ENCODE measurements at regions not wholly inside any gene's neighbourhood (a gene's known extent, or its start where the extent isn't known, plus 50 kb on each side); places are given as distances from the start of the nearest gene placed in this dataset.
"Not testable (repeated sequence)": the region's sequence is repeated elsewhere in the genome, so short reads cannot be mapped to it uniquely, and the experiment has no call there.

DNA sequence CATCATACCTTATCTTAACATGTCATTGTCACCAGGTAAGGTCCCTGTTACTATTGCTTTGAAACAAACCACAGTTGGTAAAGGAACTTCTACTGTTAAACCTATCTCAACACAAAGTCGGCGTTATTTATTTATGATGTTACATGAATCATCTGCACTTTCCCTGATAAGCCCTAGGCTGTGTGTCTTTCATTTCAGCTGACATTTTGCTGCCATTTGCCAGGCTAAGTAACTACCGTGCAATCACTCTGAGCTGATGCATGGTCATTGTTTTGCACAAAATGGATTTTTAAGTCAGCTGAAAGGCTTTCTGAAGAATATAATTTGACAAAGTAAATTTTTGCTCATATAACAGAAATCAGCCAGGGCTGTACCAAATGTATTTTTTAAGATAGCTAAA lies 546.5 kb downstream of the ZNF608 start:
- in situ Hi-C loops (cut with HindIII; ENCODE audit: low sequenced_read_pairs) = no loop called here
- DNase-seq (ENCODE audit: low spot score) = no peak

DNA sequence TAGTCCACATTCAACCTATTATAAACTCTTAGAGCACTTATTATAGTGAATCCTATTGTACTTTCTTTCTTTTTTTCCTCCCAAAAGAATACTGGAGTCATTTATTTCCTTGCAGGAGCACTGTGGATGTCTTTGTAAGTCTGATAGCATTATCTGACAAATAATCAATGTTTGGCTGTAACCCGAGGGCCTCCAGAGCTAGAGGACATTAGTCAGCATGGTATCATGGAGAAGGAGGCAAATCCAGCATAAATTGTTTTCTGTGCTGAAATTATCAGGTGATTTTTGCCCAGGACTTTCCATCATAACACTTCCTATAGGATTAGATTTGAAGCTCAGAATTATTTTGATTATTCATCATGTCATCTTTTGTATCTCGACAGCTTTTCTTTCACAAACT lies 551.0 kb downstream of the ZNF608 start:
- in situ Hi-C loops (cut with HindIII; ENCODE audit: low sequenced_read_pairs) = no loop called here
- DNase-seq (ENCODE audit: low spot score) = no peak

DNA sequence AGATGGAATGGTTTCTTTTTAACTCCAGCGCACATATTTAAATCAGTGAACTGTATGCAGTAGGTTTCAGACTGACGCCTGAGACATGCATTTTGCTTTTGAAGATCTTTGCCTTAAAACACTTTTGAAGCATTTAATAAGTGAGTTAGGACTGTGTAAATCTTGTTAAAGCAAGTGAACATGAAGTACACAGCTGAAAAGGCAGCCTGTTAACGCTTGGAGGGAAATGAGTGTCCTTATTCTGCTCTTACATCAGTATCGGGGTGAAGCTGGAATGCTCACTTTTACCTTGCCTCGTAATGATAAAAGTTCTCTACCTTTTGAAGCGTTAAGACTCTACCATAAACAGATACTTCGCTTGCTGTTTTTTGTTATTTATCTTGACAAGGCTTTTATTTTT lies 552.2 kb downstream of the ZNF608 start:
- no peak for DNase-seq (ENCODE audit: low spot score)
- in situ Hi-C loops (cut with HindIII; ENCODE audit: low sequenced_read_pairs) = no loop called here

DNA sequence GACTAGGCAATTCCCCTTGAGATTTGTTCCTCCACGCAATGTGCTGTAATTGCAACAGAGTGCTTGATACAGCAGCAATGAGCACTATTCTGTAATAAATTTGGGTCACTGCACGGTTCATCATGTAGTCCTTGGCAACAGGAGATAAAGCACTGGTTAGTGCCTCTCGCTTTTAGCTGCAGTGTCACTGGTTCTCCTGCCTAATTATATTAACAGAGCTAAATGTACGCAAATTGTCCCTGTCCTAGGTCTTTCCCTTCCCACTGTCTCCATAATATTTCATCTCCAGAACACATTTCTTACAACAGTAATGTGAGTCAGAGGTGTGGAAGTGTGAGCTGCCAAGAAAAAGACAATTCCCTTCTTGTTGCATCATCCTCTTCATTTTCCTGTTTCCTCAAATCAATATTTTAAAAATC lies 553.1 kb downstream of the ZNF608 start:
- in situ Hi-C loops (cut with HindIII; ENCODE audit: low sequenced_read_pairs) = no loop called here
- peak; percentile 32 for DNase-seq (ENCODE audit: low spot score)

GRCh38 chr5:124192716-124193115 lies 553.7 kb downstream of the ZNF608 start:
- no peak for DNase-seq (ENCODE audit: low spot score)
- in situ Hi-C loops (cut with HindIII; ENCODE audit: low sequenced_read_pairs) = no loop called here

DNA sequence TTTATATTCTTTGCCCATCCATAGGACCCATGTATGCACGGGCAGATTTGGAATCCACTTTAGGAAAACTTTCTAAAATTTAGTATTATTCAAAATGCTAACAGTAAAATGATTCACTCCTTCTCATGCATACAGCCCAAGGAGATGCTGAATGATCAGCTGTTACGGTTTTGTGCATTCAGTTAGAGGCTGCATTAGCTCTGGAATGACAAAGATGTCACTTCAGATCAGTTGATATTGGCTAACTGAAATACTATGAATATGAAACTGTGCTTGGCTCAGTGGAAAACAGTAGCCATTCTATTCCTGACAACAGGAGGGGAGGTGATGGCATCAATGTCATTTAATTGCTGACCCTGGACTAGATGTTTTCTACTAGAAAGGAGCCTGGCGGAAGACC lies 560.7 kb downstream of the ZNF608 start:
- in situ Hi-C loops (cut with HindIII; ENCODE audit: low sequenced_read_pairs) = no loop called here

DNA sequence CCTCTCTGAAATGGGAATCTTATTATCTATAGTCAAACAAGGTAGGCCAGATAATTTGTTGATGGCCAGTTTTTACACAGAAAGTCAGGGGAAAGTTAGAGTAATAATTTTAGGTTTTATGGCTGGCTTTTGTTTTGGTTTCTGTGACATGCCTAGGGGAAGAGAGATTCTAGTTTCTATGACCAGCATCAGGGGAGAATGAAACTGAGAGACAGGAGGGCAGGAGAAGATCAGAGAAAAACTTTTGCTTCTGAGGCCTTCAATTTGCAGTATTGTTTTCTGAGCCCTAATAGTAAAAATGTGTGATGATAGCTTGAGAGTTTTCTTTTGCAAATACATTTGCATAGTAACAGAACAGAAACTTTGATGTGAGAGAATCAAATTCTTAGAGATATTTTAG lies 564.3 kb downstream of the ZNF608 start:
- no peak for DNase-seq (ENCODE audit: low spot score)
- in situ Hi-C loops (cut with HindIII; ENCODE audit: low sequenced_read_pairs) = no loop called here

More for the DNA sequence above, 560.7 kb downstream of the ZNF608 start:
- no peak for DNase-seq (ENCODE audit: low spot score)

- in situ Hi-C loops (cut with HindIII; ENCODE audit: low sequenced_read_pairs) = no loop called here
- DNase-seq (ENCODE audit: low spot score) = no peak
Measured at GRCh38 chr5:124180875-124181461, 565.5 kb downstream of the ZNF608 start.

DNA sequence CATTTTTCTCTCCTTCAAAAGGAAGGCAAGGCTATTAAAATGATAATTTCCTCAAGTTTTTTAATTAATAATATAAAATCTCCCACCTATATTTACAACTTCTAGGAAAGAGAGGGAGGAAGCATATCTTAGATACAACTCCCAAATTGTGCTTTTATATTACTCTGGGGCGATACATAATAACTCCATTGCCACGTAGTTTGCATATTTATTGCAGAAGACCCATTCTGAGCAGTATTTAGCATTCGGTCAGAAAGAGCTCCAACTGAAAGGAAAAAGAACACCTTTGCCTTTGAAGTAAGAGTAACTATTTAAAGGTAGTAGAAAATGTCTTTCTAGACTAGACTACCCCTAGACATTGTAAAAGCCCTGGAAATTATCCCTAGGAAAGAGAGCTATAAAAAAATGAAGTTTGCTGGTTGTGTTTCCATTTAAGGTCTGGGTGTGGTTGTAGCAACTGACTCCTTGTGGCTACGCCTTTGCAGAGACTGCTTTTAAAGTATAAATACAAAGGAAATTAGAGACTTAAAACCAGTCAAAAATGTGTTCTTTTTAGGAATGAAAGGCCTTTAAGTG lies 566.1 kb downstream of the ZNF608 start:
- no peak for DNase-seq (ENCODE audit: low spot score)
- in situ Hi-C loops (cut with HindIII; ENCODE audit: low sequenced_read_pairs) = no loop called here

GRCh38 chr5:124179819-124180218 lies 566.6 kb downstream of the ZNF608 start:
- in situ Hi-C loops (cut with HindIII; ENCODE audit: low sequenced_read_pairs) = no loop called here
- DNase-seq (ENCODE audit: low spot score) = no peak

DNA sequence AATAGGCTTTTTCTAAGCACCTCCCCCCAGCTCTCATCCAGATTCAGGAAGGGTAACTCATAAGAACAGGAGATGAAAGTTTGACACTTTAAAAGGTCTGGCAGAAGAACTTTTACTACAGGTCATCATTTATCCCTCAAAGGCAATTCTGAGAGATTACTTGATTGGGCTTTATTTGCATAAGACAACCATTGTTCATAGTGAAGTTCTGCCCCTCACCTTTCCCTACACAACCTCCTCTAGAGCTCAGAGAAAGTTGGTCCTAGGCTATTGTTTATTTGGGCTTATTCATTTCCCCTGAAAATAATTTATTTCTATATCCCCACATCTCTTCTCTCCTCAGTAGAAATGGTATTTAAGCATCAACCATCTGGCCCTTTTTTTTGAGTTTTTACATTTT lies 568.4 kb downstream of the ZNF608 start:
- no peak for DNase-seq (ENCODE audit: low spot score)
- in situ Hi-C loops (cut with HindIII; ENCODE audit: low sequenced_read_pairs) = no loop called here

GRCh38 chr5:124176692-124177091 lies 569.7 kb downstream of the ZNF608 start:
- peak; percentile 11 for DNase-seq (ENCODE audit: low spot score)
- in situ Hi-C loops (cut with HindIII; ENCODE audit: low sequenced_read_pairs) = no loop called here

GRCh38 chr5:124173386-124173785 lies 573.1 kb downstream of the ZNF608 start:
- no peak for DNase-seq (ENCODE audit: low spot score)
- in situ Hi-C loops (cut with HindIII; ENCODE audit: low sequenced_read_pairs) = no loop called here

DNA sequence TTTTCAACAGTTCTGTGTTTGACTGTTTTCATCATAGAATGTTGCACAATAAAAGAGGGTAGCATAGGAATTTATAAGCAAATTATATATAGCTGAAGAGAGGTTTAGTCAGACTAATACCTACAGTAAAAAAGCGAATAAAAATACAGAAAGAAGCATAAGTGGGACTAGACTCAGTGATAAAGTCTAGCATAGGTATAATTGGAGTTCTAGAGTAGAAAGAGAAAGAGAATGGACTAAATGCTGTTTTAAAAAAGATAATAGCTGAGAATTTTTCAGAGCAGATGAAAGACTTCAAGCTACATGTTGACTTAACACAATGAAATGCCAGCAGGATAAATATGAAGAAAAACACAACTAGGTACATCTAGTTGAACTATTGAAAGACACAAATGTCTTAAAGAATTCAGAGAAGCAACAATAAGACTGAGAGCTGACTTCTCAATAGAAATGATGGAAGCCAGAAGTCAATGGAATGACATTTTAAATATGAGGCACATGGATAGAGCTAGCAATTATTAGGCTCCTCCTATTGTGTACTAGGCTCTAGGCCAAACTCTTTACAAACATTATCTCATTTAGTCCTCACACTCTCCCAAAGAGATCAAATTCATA lies 573.9 kb downstream of the ZNF608 start:
- in situ Hi-C loops (cut with HindIII; ENCODE audit: low sequenced_read_pairs) = no loop called here
- DNase-seq (ENCODE audit: low spot score) = no peak

DNA sequence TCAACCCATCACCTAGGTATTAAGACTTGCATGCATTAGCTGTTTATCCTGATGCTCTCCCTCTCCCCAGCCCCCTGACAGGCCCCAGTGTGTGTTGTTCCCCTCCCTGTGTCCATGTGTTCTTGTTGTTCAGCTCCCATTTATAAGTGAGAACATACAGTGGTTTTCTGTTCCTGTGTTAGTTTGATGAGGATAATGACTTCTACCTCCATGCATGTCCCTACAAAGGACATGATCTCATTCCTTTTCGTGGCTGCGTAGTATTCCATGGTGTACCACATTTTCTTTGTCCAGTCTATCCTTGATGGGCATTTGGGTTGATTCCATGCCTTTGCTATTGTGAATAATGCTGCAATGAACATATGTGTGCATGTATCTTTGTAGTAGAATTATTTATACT lies 578.3 kb downstream of the ZNF608 start:
- DNase-seq (ENCODE audit: low spot score); in situ Hi-C loops (cut with HindIII; ENCODE audit: low sequenced_read_pairs): not testable (repeated sequence)

- DNase-seq (ENCODE audit: low spot score) = peak; percentile 30
- in situ Hi-C loops (cut with HindIII; ENCODE audit: low sequenced_read_pairs) = no loop called here
Measured at GRCh38 chr5:124162767-124163532, 583.5 kb downstream of the ZNF608 start.

DNA sequence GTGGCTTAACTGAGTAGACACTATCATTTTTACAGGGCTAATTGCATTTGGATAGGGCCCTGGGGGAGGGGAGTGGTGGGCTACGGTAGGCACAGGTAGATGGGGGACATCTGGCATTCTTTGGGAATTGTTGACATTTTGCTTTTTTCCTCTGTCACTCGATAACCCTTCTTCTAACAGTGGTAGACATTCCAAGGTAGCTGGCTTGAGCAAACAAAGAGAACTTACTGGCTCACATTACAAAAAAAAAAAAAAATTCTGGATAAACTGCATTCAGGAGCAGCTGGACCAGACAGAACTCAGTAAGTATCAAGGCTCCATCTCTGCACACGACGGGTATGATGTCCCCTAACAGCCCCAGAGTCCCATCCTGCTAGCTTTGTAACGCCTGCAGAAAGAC lies 585.2 kb downstream of the ZNF608 start:
- DNase-seq (ENCODE audit: low spot score) = no peak
- in situ Hi-C loops (cut with HindIII; ENCODE audit: low sequenced_read_pairs) = no loop called here

GRCh38 chr5:124160265-124160664 lies 586.2 kb downstream of the ZNF608 start:
- in situ Hi-C loops (cut with HindIII; ENCODE audit: low sequenced_read_pairs) = no loop called here

DNA sequence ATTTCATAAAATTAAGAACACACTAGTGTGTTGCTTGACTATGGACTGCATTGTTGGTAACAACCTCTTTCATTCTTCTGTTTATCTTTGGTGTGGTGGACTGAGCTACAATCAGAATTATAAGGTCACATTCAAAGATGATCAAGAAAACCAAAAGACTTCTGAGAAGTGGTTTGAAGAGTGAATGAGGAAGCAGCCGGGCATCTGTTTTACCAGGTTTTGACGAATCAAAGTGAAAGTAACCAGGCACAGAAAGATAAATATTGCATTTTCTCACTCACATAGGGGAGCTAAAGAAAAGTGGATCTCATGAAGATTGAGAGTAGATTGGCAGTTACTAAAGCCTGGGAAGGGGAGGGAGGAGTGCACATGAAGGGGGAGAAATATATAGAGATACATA lies 589.1 kb downstream of the ZNF608 start:
- no peak for DNase-seq (ENCODE audit: low spot score)

More at GRCh38 chr5:124160265-124160664, 586.2 kb downstream of the ZNF608 start:
- DNase-seq (ENCODE audit: low spot score) = no peak

DNA sequence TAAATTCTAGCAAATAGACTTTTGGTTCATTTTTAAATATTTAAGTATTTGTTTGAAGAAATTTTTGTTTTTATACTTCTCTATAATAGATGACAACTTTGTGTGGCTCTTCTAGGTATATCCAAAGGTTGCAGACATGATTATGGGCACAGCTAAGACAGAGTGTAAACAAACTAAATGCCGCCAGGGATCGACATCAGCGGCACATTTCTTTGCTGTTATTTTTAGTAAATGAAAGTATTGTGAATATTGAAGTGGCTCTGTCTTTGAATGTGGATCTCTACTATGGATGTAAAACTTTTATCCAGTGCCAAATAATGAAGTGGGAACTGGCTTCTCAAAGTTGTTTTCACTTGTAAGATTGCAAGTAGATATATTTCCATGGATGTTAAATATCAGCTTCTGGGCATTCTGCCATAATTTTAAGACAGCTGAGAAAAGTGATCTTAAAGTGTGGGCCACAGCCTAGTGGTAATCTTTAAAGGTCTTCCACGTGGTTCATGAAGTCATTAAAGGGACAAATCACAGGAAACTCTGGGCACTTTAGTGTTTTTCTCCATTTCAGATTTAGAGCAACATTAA lies 589.9 kb downstream of the ZNF608 start:
- in situ Hi-C loops (cut with HindIII; ENCODE audit: low sequenced_read_pairs) = no loop called here
- no peak for DNase-seq (ENCODE audit: low spot score)

More for the DNA sequence above, 589.1 kb downstream of the ZNF608 start:
- in situ Hi-C loops (cut with HindIII; ENCODE audit: low sequenced_read_pairs) = no loop called here
